Endothelial cell of umbilical vein (primary cell): ENCODE measurements at regions not wholly inside any gene's neighbourhood (a gene's known extent, or its start where the extent isn't known, plus 50 kb on each side); places are given as distances from the start of the nearest gene placed in this dataset.

Experiments
- BruUV-seq: library from RNA; stranded (reverse); fragments of 400-500 nt; replicated peaks from 2 replicates; lab custom pipeline; 2021; lab: Mats Ljungman, UMichigan
- CTCF ChIA-PET: fragments of 300-600, 350-600 bp; sonication (Branson Sonifier 250); formaldehyde crosslinking; loops from one replicate; lab custom pipeline; 2021; ENCODE audit warnings: antibody characterized with exemption, inconsistent platforms; lab: Charles Lee
- POLR2A ChIA-PET: fragments of 300-600, 350-600 bp; sonication (Branson Sonifier 250); formaldehyde crosslinking; loops from one replicate; lab custom pipeline; 2021; ENCODE audit warnings: antibody characterized with exemption, inconsistent platforms; lab: Charles Lee
- DNase-seq: peaks from one replicate; pipeline ENCODE4 v3.0.0-alpha.2; 2011; ENCODE audit warnings: low read depth, low spot score
- FAIRE-seq: peaks from 2 replicates; lab custom pipeline; 2011; peaks lifted over from hg19 to GRCh38; lab: Jason Lieb, UNC
- H2AFZ ChIP-seq: 2 replicates; pipeline ENCODE4 v1.6.0; 2012; ENCODE audit warnings: low read depth, low read length, control low read depth, inconsistent platforms
- H3K27ac ChIP-seq: 2 replicates; pipeline ENCODE4 v1.5.1; 2011; ENCODE audit warnings: low read depth, mild to moderate bottlenecking, control low read depth, low read length, moderate library complexity; ENCODE audit not compliant: insufficient read depth
- H3K27me3 ChIP-seq, 2 experiments: 2 replicates each; pipeline versions ENCODE4 v1.6.0 to v1.6.1; 2011; ENCODE audit warnings: low read length in 2 of 2, mixed read lengths in 1 of 2; ENCODE audit not compliant: control insufficient read depth in 2 of 2, insufficient read depth in 2 of 2
- H3K36me3 ChIP-seq, 2 experiments: 2 replicates in 1 of 2; 3 replicates in 1 of 2; pipeline ENCODE4 v1.5.1; 2011; ENCODE audit warnings: low read length in 2 of 2, mild to moderate bottlenecking in 1 of 2, moderate library complexity in 1 of 2; ENCODE audit not compliant: control insufficient read depth in 2 of 2, insufficient read depth in 2 of 2; ENCODE audit errors: extremely low read depth in 1 of 2
- H3K4me1 ChIP-seq: 3 replicates; pipeline ENCODE4 v1.5.1; 2011; ENCODE audit warnings: mild to moderate bottlenecking, low read length; ENCODE audit not compliant: control insufficient read depth, insufficient read depth; ENCODE audit errors: extremely low read depth
- H3K4me2 ChIP-seq: 2 replicates; pipeline ENCODE4 v1.6.1; 2011; ENCODE audit warnings: low read length, control low read depth, mixed read lengths; ENCODE audit not compliant: insufficient read depth
- H3K4me3 ChIP-seq, 3 experiments: fragments of 200-600 bp in 1 of 3; sonication (generic), shearing (Covaris generic) in 1 of 3; replicated peaks in 1 of 3; 2 replicates each; pipeline ENCODE4 v1.5.1; 2011 to 2016; ENCODE audit warnings: control low read depth in 3 of 3, low read length in 3 of 3, mild to moderate bottlenecking in 2 of 3, inconsistent platforms in 1 of 3, low read depth in 1 of 3, moderate library complexity in 1 of 3; ENCODE audit not compliant: insufficient read depth in 1 of 3
- H3K79me2 ChIP-seq: 2 replicates; pipeline ENCODE4 v1.6.0; 2012; ENCODE audit warnings: low read length, inconsistent platforms; ENCODE audit not compliant: control insufficient read depth, insufficient read depth
- H3K9ac ChIP-seq: replicated peaks from 2 replicates; pipeline ENCODE3; 2011; ENCODE audit warnings: low read length, control low read depth; ENCODE audit not compliant: insufficient read depth; ENCODE audit errors: extremely low read depth
- H3K9me1 ChIP-seq: replicated peaks from 3 replicates; pipeline ENCODE4 v1.6.0; 2011; ENCODE audit warnings: mild to moderate bottlenecking, low read length; ENCODE audit not compliant: control insufficient read depth, insufficient read depth; ENCODE audit errors: extremely low read depth
- H3K9me3 ChIP-seq: replicated peaks from 2 replicates; pipeline ENCODE4 v1.5.1; 2012; ENCODE audit warnings: low read length, inconsistent platforms; ENCODE audit not compliant: control insufficient read depth, insufficient read depth
- H4K20me1 ChIP-seq: replicated peaks from 2 replicates; pipeline ENCODE3; 2011; ENCODE audit warnings: mild to moderate bottlenecking, low read length; ENCODE audit not compliant: control insufficient read depth, insufficient read depth; ENCODE audit errors: extremely low read depth
- CTCF ChIP-seq, 2 donors: IDR thresholded peaks; 1 replicate in 1 of 2; 2 replicates in 1 of 2; pipeline ENCODE4 v1.5.1; 2011; ENCODE audit warnings: low read length in 2 of 2, mild to moderate bottlenecking in 2 of 2, moderate library complexity in 2 of 2, control low read depth in 1 of 2, inconsistent platforms in 1 of 2, low read depth in 1 of 2; ENCODE audit not compliant: insufficient read depth in 1 of 2; ENCODE audit errors: extremely low read depth in 1 of 2
- EZH2 ChIP-seq: IDR thresholded peaks from 2 replicates; pipeline ENCODE4 v1.6.1; 2012; ENCODE audit warnings: borderline replicate concordance, low read depth, mild to moderate bottlenecking, moderate library complexity, low read length, inconsistent platforms; ENCODE audit not compliant: severe bottlenecking
- FOS ChIP-seq: IDR thresholded peaks from 2 replicates; pipeline ENCODE4 v1.6.1; 2011; ENCODE audit warnings: mild to moderate bottlenecking, low read length, moderate library complexity, borderline replicate concordance; ENCODE audit not compliant: insufficient read depth
- GATA2 ChIP-seq: IDR thresholded peaks from 2 replicates; pipeline ENCODE4 v1.7.0; 2011; ENCODE audit warnings: low read depth, mild to moderate bottlenecking, moderate library complexity, mixed read lengths, low read length; ENCODE audit not compliant: insufficient read length, insufficient read depth
- JUN ChIP-seq: IDR thresholded peaks from 2 replicates; pipeline ENCODE4 v1.6.1; 2011; ENCODE audit warnings: borderline replicate concordance, low read depth; ENCODE audit not compliant: insufficient read length, insufficient read depth
- MAX ChIP-seq: IDR thresholded peaks from 2 replicates; pipeline ENCODE4 v1.6.1; 2011; ENCODE audit not compliant: insufficient read depth, insufficient read length
- MYC ChIP-seq: IDR thresholded peaks from one replicate; pipeline ENCODE4 v1.6.1; 2011; ENCODE audit warnings: mild to moderate bottlenecking, low read depth, low read length
- POLR2A ChIP-seq: IDR thresholded peaks from 2 replicates; pipeline ENCODE4 v1.6.1; 2012; ENCODE audit warnings: low read depth, mild to moderate bottlenecking, control low read depth, low read length
- POLR2AphosphoS5 ChIP-seq: IDR thresholded peaks from 2 replicates; pipeline ENCODE4 v1.6.1; 2012; ENCODE audit warnings: low read depth, mild to moderate bottlenecking, control low read depth, low read length, moderate library complexity; ENCODE audit not compliant: insufficient read depth
- dilution Hi-C: fragments of 300-500 bp; cut with MboI; formaldehyde crosslinking; loops from one replicate; pipeline ENCODE4 v1.15.0; 2019; ENCODE audit warnings: low sequenced_read_pairs; ENCODE audit not compliant: extremely low pct_ligation_motif_present
- intact Hi-C: fragments of 100-400 bp; cut with micrococcal nuclease; formaldehyde crosslinking; loops from one replicate; pipeline ENCODE4 v1.10.0; 2022

- intact Hi-C loops (no loop called here), dilution Hi-C loops (no loop called here)
- Histone ChIP-seq H3K79me2 (no peaks in the 10 kb centered on the region), H3K4me3 (no peak overlapping the region), H3K4me1 (no peaks in the 10 kb centered on the region), H3K27me3 (no peaks in the 10 kb centered on the region), H3K9me1 (no peaks in the 10 kb centered on the region), H3K9me3 (no peaks in the 10 kb centered on the region), H3K9ac (no peak overlapping the region), H4K20me1 (no peaks in the 10 kb centered on the region), H3K36me3 (no peaks in the 10 kb centered on the region), H2AFZ (no peak overlapping the region), H3K27ac (no peak overlapping the region), H3K4me2 (no peak overlapping the region)
- POLR2A ChIA-PET = no interaction called here
- DNase-seq (no peak), FAIRE-seq (no peak)
- TF ChIP-seq POLR2AphosphoS5 (no peak), JUN (no peak)
- CTCF ChIA-PET = no interaction called here
- no TSS peak for BruUV-seq
These were observed 450.0 kb downstream of the HTR7 start for GRCh38 chr10:90407851-90408250.

- H3K4me2 ChIP-seq = no peak overlapping the region
- intact Hi-C loops (no loop called here), dilution Hi-C loops (no loop called here)
- H3K9me1 ChIP-seq = no peaks in the 10 kb centered on the region
- FAIRE-seq (no peak), DNase-seq (no peak)
- H3K9me3 ChIP-seq = no peaks in the 10 kb centered on the region
- H4K20me1 ChIP-seq = no peaks in the 10 kb centered on the region
- ChIA-PET POLR2A (no interaction called here), CTCF (no interaction called here)
- no peaks in the 10 kb centered on the region for H3K36me3 ChIP-seq
- H3K27me3 ChIP-seq = no peaks in the 10 kb centered on the region
- TF ChIP-seq MAX (no peak), POLR2A (no peak), POLR2AphosphoS5 (no peak), CTCF (IDR thresholded peaks at IDR 0.05; ENCODE audit: extremely low read depth in 1 of 2, insufficient read depth in 1 of 2, low read depth in 1 of 2, low read length in 2 of 2) (no peak), FOS (no peak), EZH2 (no peak), MYC (no peak), GATA2 (no peak), JUN (no peak)
- no peak overlapping the region for H3K27ac ChIP-seq
- H3K4me1 ChIP-seq = peaks cover 2% of the 10 kb centered on the region
- BruUV-seq = no TSS peak
- no peaks in the 10 kb centered on the region for H3K79me2 ChIP-seq
- no peak overlapping the region for H3K4me3 ChIP-seq
- H3K9ac ChIP-seq = no peak overlapping the region
- H2AFZ ChIP-seq = no peak overlapping the region
These were observed 445.3 kb downstream of the HTR7 start for GRCh38 chr10:90412582-90412981.
